ENCODE measurements at regions not wholly inside any gene's neighbourhood (a gene's known extent, or its start where the extent isn't known, plus 50 kb on each side); places are given as distances from the start of the nearest gene placed in this dataset.

DNA sequence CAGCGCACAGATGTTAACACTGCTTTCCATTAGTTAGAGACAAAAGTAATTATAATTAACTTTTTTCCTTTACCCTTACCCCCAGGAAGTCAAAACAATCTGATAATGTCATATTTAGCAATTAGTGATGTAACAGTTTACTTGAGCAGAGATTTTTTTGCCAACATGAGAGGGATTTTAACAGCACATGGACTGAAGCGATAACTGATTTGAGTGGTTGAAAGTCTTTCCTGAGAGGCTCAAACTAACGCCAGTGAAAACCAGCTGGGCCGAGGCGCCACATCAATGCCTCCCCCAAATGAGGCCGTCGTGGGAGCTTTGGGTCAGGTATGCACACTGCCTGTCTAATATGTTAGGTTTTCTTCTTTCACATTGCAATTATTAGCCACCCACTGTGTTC is 469.9 kb upstream of the SMIM21 start:
- no peak for DNase-seq
- Mint-ChIP-seq H3K27me3 (no peaks in the 10 kb centered on the region), H3K4me3 (no peak overlapping the region), H3K4me1 (no peaks in the 10 kb centered on the region), H3K9me3 (peaks cover 4% of the 10 kb centered on the region), H3K27ac (no peak overlapping the region), H3K36me3 (ENCODE audit: low read depth) (no peaks in the 10 kb centered on the region)
- intact Hi-C loops (cut with micrococcal nuclease): no loop called here

GRCh38 chr18:75896865-75897264 is 469.4 kb upstream of the SMIM21 start:
- H3K36me3 Mint-ChIP-seq (ENCODE audit: low read depth): no peaks in the 10 kb centered on the region
- DNase-seq: no peak
- H3K27ac Mint-ChIP-seq: no peak overlapping the region
- no peak overlapping the region for H3K4me3 Mint-ChIP-seq
- H3K27me3 Mint-ChIP-seq: no peaks in the 10 kb centered on the region
- H3K9me3 Mint-ChIP-seq: peaks cover 4% of the 10 kb centered on the region
- H3K4me1 Mint-ChIP-seq: no peaks in the 10 kb centered on the region
- intact Hi-C loops (cut with micrococcal nuclease): no loop called here

GRCh38 chr18:75895135-75895534 is 467.6 kb upstream of the SMIM21 start:
- Mint-ChIP-seq H3K4me3 (no peak overlapping the region), H3K4me1 (no peaks in the 10 kb centered on the region), H3K36me3 (ENCODE audit: low read depth) (no peaks in the 10 kb centered on the region), H3K27me3 (no peaks in the 10 kb centered on the region), H3K9me3 (peaks cover 4% of the 10 kb centered on the region), H3K27ac (no peak overlapping the region)
- intact Hi-C loops (cut with micrococcal nuclease): no loop called here
- no peak for DNase-seq

DNA sequence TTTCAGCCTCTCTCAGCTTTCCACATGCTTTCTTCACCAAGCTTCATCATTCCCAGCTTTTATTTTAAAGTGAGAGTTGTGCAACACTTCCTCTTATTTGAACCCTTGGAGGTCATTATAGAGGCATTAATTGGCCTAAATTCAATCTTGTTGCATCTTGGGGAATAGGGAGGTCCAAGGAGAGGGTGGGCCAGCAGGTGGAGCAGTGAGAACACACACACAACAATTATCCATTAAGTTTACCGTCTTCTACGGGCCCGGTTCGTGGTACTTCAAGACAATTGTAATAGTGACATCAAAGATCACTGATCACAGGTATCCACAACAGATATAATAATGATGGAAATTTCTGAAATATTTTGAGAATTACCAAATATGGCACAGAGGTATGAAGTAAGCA is 457.2 kb upstream of the SMIM21 start:
- no peak for DNase-seq
- intact Hi-C loops (cut with micrococcal nuclease): no loop called here
- no peak overlapping the region for H3K4me3 Mint-ChIP-seq
- H3K27ac Mint-ChIP-seq: no peak overlapping the region
- no peaks in the 10 kb centered on the region for H3K9me3 Mint-ChIP-seq
- H3K27me3 Mint-ChIP-seq: no peaks in the 10 kb centered on the region
- no peaks in the 10 kb centered on the region for H3K4me1 Mint-ChIP-seq
- no peaks in the 10 kb centered on the region for H3K36me3 Mint-ChIP-seq (ENCODE audit: low read depth)

DNA sequence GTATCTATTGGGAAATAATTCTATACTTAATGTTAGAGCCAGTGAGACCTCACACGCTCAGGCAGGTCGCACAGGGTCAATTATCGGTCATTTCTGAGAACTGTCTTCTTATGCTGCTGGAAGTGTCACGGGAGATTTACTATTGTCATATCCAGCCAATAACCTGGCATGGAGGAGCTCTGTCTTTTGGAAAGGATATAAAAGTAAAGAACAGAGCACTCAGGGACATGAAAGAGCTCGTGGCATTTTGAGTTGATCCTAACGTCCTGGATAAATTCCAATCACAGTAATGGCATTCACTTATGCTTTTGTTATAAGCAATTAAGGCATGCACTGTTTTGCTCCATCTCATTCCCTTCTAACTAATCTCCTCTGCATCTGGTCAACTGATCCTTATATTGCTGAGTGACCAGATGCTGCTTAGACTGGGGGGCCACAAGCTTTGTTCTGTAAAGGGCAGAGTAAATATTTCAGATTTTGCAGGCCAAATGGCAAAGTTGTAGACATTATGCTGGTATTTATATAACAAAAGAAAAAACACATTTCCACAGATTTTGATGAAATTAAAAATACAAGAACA is 453.5 kb upstream of the SMIM21 start:
- Mint-ChIP-seq H3K36me3 (ENCODE audit: low read depth) (no peaks in the 10 kb centered on the region), H3K9me3 (no peaks in the 10 kb centered on the region), H3K27me3 (no peaks in the 10 kb centered on the region), H3K4me3 (no peak overlapping the region), H3K27ac (no peak overlapping the region), H3K4me1 (no peaks in the 10 kb centered on the region)
- no peak for DNase-seq
- intact Hi-C loops (cut with micrococcal nuclease): no loop called here

DNA sequence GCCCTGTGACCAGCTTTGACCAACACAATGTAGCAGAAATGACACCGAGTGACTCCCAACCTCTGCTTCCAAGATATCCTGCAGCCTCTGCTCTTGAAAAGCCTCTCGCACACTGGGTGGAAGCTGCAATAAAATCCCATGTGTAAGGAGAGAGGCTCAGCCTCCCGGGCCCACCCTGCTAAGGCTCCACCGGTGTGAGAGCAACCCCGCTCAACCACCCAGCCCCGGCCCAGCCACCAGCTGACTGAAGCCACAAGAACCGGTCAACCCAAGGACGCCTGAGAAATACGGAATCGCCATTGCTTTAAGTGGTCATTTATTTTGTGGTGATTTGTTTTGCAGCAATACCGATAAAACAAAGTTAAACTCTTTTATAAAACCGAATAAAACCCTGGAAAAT is 452.8 kb upstream of the SMIM21 start:
- intact Hi-C loops (cut with micrococcal nuclease): no loop called here
- no peaks in the 10 kb centered on the region for H3K36me3 Mint-ChIP-seq (ENCODE audit: low read depth)
- no peak overlapping the region for H3K27ac Mint-ChIP-seq
- no peaks in the 10 kb centered on the region for H3K27me3 Mint-ChIP-seq
- H3K4me3 Mint-ChIP-seq: no peak overlapping the region
- H3K4me1 Mint-ChIP-seq: no peaks in the 10 kb centered on the region
- H3K9me3 Mint-ChIP-seq: no peaks in the 10 kb centered on the region
- no peak for DNase-seq

GRCh38 chr18:75879196-75879595 is 451.7 kb upstream of the SMIM21 start:
- intact Hi-C loops (cut with micrococcal nuclease): no loop called here
- Mint-ChIP-seq H3K4me1 (no peaks in the 10 kb centered on the region), H3K36me3 (ENCODE audit: low read depth) (no peaks in the 10 kb centered on the region), H3K4me3 (no peak overlapping the region), H3K27me3 (no peaks in the 10 kb centered on the region), H3K9me3 (no peaks in the 10 kb centered on the region), H3K27ac (no peak overlapping the region)
- DNase-seq: no peak

GRCh38 chr18:75875559-75875958 is 448.1 kb upstream of the SMIM21 start:
- DNase-seq: no peak
- H3K4me3 Mint-ChIP-seq: no peak overlapping the region
- H3K4me1 Mint-ChIP-seq: no peaks in the 10 kb centered on the region
- H3K27me3 Mint-ChIP-seq: no peaks in the 10 kb centered on the region
- H3K36me3 Mint-ChIP-seq (ENCODE audit: low read depth): no peaks in the 10 kb centered on the region
- H3K9me3 Mint-ChIP-seq: no peaks in the 10 kb centered on the region
- no peak overlapping the region for H3K27ac Mint-ChIP-seq
- intact Hi-C loops (cut with micrococcal nuclease): no loop called here

GRCh38 chr18:75874401-75875089 is 447.0 kb upstream of the SMIM21 start:
- Mint-ChIP-seq H3K36me3 (ENCODE audit: low read depth) (no peaks in the 10 kb centered on the region), H3K9me3 (no peaks in the 10 kb centered on the region), H3K27me3 (no peaks in the 10 kb centered on the region), H3K4me3 (no peak overlapping the region), H3K4me1 (no peaks in the 10 kb centered on the region), H3K27ac (no peak overlapping the region)
- intact Hi-C loops (cut with micrococcal nuclease): no loop called here
- no peak for DNase-seq

GRCh38 chr18:75871596-75871995 is 444.1 kb upstream of the SMIM21 start:
- intact Hi-C loops (cut with micrococcal nuclease): no loop called here
- Mint-ChIP-seq H3K27ac (no peak overlapping the region), H3K9me3 (no peaks in the 10 kb centered on the region), H3K4me3 (no peak overlapping the region), H3K36me3 (ENCODE audit: low read depth) (no peaks in the 10 kb centered on the region), H3K4me1 (no peaks in the 10 kb centered on the region), H3K27me3 (no peaks in the 10 kb centered on the region)
- DNase-seq: no peak

DNA sequence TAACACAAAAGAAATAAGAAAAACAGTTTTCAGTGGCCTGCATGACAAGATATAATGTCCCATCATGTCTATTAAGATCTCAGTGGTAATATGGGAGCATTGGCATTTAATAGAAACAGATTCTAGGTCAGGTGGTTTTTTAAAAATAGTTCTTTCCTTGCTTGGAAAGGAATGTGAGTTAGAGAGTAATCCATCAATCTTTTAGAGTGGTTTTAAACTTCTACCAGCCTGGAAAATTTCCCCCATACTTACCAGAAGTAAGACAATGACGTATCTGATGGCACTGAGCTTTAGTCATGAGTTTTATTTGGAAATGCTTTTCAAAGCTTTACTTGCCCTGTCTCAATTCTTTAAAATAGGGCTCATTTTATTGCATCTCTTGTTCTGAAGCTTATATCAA is 441.7 kb upstream of the SMIM21 start:
- H3K36me3 Mint-ChIP-seq (ENCODE audit: low read depth): no peaks in the 10 kb centered on the region
- no peak overlapping the region for H3K4me3 Mint-ChIP-seq
- H3K27ac Mint-ChIP-seq: no peak overlapping the region
- H3K9me3 Mint-ChIP-seq: no peaks in the 10 kb centered on the region
- no peaks in the 10 kb centered on the region for H3K27me3 Mint-ChIP-seq
- H3K4me1 Mint-ChIP-seq: no peaks in the 10 kb centered on the region
- intact Hi-C loops (cut with micrococcal nuclease): no loop called here
- no peak for DNase-seq

GRCh38 chr18:75868031-75868430 is 440.5 kb upstream of the SMIM21 start:
- H3K4me3 Mint-ChIP-seq: no peak overlapping the region
- H3K27me3 Mint-ChIP-seq: no peaks in the 10 kb centered on the region
- DNase-seq: no peak
- intact Hi-C loops (cut with micrococcal nuclease): no loop called here
- no peaks in the 10 kb centered on the region for H3K4me1 Mint-ChIP-seq
- no peaks in the 10 kb centered on the region for H3K9me3 Mint-ChIP-seq
- H3K27ac Mint-ChIP-seq: no peak overlapping the region
- no peaks in the 10 kb centered on the region for H3K36me3 Mint-ChIP-seq (ENCODE audit: low read depth)

- Mint-ChIP-seq H3K27me3 (no peaks in the 10 kb centered on the region), H3K9me3 (no peaks in the 10 kb centered on the region), H3K27ac (no peak overlapping the region), H3K4me1 (no peaks in the 10 kb centered on the region), H3K36me3 (ENCODE audit: low read depth) (no peaks in the 10 kb centered on the region), H3K4me3 (no peak overlapping the region)
- intact Hi-C loops (cut with micrococcal nuclease): no loop called here
- no peak for DNase-seq
These were observed 438.1 kb upstream of the SMIM21 start for GRCh38 chr18:75865639-75866038.

DNA sequence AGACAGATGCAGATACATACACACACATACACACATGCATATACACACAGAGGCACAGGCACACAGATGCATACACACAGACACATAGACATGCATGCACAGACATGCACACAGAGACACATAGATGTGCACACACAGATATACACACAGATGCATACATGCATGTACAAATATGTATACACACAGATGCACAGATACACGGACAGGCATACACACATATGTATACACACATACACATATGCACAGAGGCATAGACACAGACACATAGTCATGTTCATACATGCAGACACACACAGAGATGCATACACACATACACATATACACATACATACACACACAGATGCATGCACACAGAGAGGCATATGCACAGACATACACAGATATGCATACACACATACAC is 437.3 kb upstream of the SMIM21 start:
- H3K4me1 Mint-ChIP-seq: no peaks in the 10 kb centered on the region
- H3K4me3 Mint-ChIP-seq: no peak overlapping the region
- H3K9me3 Mint-ChIP-seq: no peaks in the 10 kb centered on the region
- H3K36me3 Mint-ChIP-seq (ENCODE audit: low read depth): no peaks in the 10 kb centered on the region
- intact Hi-C loops (cut with micrococcal nuclease): no loop called here
- no peak overlapping the region for H3K27ac Mint-ChIP-seq
- no peaks in the 10 kb centered on the region for H3K27me3 Mint-ChIP-seq
- no peak for DNase-seq

DNA sequence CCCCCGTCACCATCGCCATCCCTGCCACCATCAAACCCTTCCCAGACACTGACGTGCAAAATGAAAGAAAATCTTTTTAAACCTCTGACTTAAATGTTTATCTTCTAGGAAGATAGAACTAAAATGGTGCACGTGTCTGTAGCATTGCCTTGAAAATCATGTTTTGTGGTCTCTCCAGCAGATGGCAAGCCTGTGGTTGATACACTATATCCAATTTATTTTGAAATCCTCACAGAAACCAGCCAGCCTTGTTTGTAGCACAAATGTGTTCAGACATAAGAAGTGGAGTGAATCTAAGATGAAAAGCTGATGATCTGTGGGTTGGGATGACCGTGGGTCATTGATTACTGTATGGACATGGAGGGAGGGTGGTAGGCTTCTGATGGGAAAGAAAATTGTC is 436.2 kb upstream of the SMIM21 start:
- Mint-ChIP-seq H3K27me3 (no peaks in the 10 kb centered on the region), H3K36me3 (ENCODE audit: low read depth) (no peaks in the 10 kb centered on the region), H3K4me1 (no peaks in the 10 kb centered on the region), H3K4me3 (no peak overlapping the region), H3K27ac (no peak overlapping the region), H3K9me3 (no peaks in the 10 kb centered on the region)
- DNase-seq: no peak
- intact Hi-C loops (cut with micrococcal nuclease): no loop called here
